K562 (cell line): ENCODE measurements at regions not wholly inside any gene's neighbourhood (a gene's known extent, or its start where the extent isn't known, plus 50 kb on each side); places are given as distances from the start of the nearest gene placed in this dataset.

ENCODE experiments used
- ATF1 ChIP-seq, 2 experiments: fragments of 450-650 bp in 1 of 2; IDR thresholded peaks; 2 replicates each; pipeline ENCODE4 v1.6.1; 2016; ENCODE audit warnings: missing compliant biosample characterization in 1 of 2, missing genetic modification characterization in 1 of 2
- BMI1 ChIP-seq: fragments of 150-350 bp; IDR thresholded peaks from 2 replicates; pipeline ENCODE4 v1.6.1; 2014; ENCODE audit warnings: low read length
- CBX2 ChIP-seq: fragments of 200-600 bp; sonication (generic); IDR thresholded peaks from one replicate; pipeline ENCODE4 v1.6.1; 2012; ENCODE audit warnings: mild to moderate bottlenecking, low read length, inconsistent platforms; ENCODE audit not compliant: insufficient read depth, poor library complexity, severe bottlenecking
- CCAR2 ChIP-seq: fragments of 200-400 bp; formaldehyde crosslinking; IDR thresholded peaks from 2 replicates; pipeline ENCODE4 v1.6.1; 2017; ENCODE audit warnings: mild to moderate bottlenecking, low read depth, low read length
- HIVEP1 ChIP-seq: fragments of 250-450 bp; sonication (Bioruptor Pico); IDR thresholded peaks from 2 replicates; pipeline ENCODE4 v1.4.0; 2020; ENCODE audit warnings: mild to moderate bottlenecking
- NONO ChIP-seq, 2 experiments: fragments of 200-400 bp in 1 of 2; fragments of 450-650 bp in 1 of 2; formaldehyde crosslinking in 1 of 2; IDR thresholded peaks; 2 replicates each; pipeline ENCODE4 v1.6.1; 2017; ENCODE audit warnings: low read depth in 2 of 2, mild to moderate bottlenecking in 2 of 2, moderate library complexity in 2 of 2, low read length in 1 of 2
- PHF8 ChIP-seq: fragments of 200-600 bp; sonication (generic); IDR thresholded peaks from 2 replicates; pipeline ENCODE4 v1.6.1; 2012; ENCODE audit warnings: mixed run types, mild to moderate bottlenecking, inconsistent platforms, low read length, moderate library complexity, borderline replicate concordance
- WHSC1 ChIP-seq: IDR thresholded peaks from one replicate; pipeline ENCODE4 v1.6.1; 2012; ENCODE audit warnings: low read length, control low read depth, inconsistent platforms
- TF ChIP-seq, protein P1 (sequence below): fragments of 250-450 bp; sonication (Bioruptor Pico); IDR thresholded peaks from 2 replicates; pipeline ENCODE4 v1.4.0; 2020; ENCODE audit warnings: mild to moderate bottlenecking
- TF ChIP-seq, protein P2 (sequence below): fragments of 450-650 bp; IDR thresholded peaks from 2 replicates; pipeline ENCODE4 v1.6.1; 2018; ENCODE audit not compliant: partially characterized antibody
- TF ChIP-seq, protein P3 (sequence below), 2 experiments: fragments of 450-650 bp in 1 of 2; sonication (generic) in 1 of 2; formaldehyde crosslinking in 1 of 2; IDR thresholded peaks; 2 replicates each; pipeline versions ENCODE4 v1.7.1 to v1.9.0; 2016 to 2022; ENCODE audit warnings: inconsistent platforms in 1 of 2, mild to moderate bottlenecking in 1 of 2, missing genetic modification reagents in 1 of 2
- TF ChIP-seq, protein P4 (sequence below): IDR thresholded peaks from 2 replicates; pipeline ENCODE4 v1.6.1; 2016; ENCODE audit warnings: missing genetic modification characterization, missing compliant biosample characterization

DNA sequence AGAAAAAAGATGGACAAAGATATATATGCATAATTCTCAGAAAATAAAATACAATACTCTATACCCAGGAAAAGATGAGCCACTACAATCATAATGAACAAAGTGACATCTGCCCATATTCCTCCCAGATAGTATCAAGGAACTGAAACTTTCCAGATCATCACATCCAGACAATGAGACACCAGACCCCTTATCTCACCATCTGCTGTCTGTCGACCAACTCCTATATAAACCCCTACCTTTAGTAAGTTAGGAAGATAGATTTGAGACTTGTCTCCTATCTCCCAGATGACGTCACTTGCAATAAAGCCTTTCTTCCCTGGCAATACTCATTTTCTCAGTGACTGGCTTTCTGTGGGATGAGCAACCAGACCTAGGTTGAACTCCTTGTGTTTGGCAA, 1071.6 kb downstream of the PLOD2 start (continued):
- TF ChIP-seq, protein P1, sequence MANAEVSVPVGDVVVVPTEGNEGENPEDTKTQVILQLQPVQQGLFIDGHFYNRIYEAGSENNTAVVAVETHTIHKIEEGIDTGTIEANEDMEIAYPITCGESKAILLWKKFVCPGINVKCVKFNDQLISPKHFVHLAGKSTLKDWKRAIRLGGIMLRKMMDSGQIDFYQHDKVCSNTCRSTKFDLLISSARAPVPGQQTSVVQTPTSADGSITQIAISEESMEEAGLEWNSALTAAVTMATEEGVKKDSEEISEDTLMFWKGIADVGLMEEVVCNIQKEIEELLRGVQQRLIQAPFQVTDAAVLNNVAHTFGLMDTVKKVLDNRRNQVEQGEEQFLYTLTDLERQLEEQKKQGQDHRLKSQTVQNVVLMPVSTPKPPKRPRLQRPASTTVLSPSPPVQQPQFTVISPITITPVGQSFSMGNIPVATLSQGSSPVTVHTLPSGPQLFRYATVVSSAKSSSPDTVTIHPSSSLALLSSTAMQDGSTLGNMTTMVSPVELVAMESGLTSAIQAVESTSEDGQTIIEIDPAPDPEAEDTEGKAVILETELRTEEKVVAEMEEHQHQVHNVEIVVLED (CRISPR knock-in tag): no peak
- TF ChIP-seq, protein P2, sequence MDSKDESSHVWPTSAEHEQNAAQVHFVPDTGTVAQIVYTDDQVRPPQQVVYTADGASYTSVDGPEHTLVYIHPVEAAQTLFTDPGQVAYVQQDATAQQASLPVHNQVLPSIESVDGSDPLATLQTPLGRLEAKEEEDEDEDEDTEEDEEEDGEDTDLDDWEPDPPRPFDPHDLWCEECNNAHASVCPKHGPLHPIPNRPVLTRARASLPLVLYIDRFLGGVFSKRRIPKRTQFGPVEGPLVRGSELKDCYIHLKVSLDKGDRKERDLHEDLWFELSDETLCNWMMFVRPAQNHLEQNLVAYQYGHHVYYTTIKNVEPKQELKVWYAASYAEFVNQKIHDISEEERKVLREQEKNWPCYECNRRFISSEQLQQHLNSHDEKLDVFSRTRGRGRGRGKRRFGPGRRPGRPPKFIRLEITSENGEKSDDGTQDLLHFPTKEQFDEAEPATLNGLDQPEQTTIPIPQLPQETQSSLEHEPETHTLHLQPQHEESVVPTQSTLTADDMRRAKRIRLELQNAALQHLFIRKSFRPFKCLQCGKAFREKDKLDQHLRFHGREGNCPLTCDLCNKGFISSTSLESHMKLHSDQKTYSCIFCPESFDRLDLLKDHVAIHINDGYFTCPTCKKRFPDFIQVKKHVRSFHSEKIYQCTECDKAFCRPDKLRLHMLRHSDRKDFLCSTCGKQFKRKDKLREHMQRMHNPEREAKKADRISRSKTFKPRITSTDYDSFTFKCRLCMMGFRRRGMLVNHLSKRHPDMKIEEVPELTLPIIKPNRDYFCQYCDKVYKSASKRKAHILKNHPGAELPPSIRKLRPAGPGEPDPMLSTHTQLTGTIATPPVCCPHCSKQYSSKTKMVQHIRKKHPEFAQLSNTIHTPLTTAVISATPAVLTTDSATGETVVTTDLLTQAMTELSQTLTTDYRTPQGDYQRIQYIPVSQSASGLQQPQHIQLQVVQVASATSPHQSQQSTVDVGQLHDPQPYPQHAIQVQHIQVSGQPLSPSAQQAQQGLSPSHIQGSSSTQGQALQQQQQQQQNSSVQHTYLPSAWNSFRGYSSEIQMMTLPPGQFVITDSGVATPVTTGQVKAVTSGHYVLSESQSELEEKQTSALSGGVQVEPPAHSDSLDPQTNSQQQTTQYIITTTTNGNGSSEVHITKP: no peak
- no peak for TF ChIP-seq PHF8
- TF ChIP-seq, protein P3, sequence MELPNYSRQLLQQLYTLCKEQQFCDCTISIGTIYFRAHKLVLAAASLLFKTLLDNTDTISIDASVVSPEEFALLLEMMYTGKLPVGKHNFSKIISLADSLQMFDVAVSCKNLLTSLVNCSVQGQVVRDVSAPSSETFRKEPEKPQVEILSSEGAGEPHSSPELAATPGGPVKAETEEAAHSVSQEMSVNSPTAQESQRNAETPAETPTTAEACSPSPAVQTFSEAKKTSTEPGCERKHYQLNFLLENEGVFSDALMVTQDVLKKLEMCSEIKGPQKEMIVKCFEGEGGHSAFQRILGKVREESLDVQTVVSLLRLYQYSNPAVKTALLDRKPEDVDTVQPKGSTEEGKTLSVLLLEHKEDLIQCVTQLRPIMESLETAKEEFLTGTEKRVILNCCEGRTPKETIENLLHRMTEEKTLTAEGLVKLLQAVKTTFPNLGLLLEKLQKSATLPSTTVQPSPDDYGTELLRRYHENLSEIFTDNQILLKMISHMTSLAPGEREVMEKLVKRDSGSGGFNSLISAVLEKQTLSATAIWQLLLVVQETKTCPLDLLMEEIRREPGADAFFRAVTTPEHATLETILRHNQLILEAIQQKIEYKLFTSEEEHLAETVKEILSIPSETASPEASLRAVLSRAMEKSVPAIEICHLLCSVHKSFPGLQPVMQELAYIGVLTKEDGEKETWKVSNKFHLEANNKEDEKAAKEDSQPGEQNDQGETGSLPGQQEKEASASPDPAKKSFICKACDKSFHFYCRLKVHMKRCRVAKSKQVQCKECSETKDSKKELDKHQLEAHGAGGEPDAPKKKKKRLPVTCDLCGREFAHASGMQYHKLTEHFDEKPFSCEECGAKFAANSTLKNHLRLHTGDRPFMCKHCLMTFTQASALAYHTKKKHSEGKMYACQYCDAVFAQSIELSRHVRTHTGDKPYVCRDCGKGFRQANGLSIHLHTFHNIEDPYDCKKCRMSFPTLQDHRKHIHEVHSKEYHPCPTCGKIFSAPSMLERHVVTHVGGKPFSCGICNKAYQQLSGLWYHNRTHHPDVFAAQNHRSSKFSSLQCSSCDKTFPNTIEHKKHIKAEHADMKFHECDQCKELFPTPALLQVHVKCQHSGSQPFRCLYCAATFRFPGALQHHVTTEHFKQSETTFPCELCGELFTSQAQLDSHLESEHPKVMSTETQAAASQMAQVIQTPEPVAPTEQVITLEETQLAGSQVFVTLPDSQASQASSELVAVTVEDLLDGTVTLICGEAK (IDR thresholded peaks at IDR 0.05): no peak
- TF ChIP-seq, protein P3 (CRISPR knock-in tag; IDR thresholded peaks at IDR 0.05): no peak
- TF ChIP-seq CBX2: no peak
- no peak for TF ChIP-seq ATF1 (CRISPR knock-in tag; IDR thresholded peaks at IDR 0.05)
- TF ChIP-seq ATF1 (tag; IDR thresholded peaks at IDR 0.05): no peak
- no peak for TF ChIP-seq CCAR2
- no peak for TF ChIP-seq WHSC1
- no peak for TF ChIP-seq HIVEP1 (CRISPR knock-in tag)
- TF ChIP-seq, protein P4, sequence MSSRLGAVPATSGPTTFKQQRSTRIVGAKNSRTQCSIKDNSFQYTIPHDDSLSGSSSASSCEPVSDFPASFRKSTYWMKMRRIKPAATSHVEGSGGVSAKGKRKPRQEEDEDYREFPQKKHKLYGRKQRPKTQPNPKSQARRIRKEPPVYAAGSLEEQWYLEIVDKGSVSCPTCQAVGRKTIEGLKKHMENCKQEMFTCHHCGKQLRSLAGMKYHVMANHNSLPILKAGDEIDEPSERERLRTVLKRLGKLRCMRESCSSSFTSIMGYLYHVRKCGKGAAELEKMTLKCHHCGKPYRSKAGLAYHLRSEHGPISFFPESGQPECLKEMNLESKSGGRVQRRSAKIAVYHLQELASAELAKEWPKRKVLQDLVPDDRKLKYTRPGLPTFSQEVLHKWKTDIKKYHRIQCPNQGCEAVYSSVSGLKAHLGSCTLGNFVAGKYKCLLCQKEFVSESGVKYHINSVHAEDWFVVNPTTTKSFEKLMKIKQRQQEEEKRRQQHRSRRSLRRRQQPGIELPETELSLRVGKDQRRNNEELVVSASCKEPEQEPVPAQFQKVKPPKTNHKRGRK (tag): no peak
- TF ChIP-seq BMI1: no peak
- TF ChIP-seq NONO (IDR thresholded peaks at IDR 0.05; ENCODE audit: low read depth in 2 of 2, low read length in 1 of 2): no peak
